Chondrocyte (in vitro differentiated cells): ENCODE measurements at regions not wholly inside any gene's neighbourhood (a gene's known extent, or its start where the extent isn't known, plus 50 kb on each side); places are given as distances from the start of the nearest gene placed in this dataset.

ENCODE experiments used
- DNase-seq: peaks from one replicate; pipeline ENCODE4 v3.0.0; 2021; ENCODE audit warnings: mixed read lengths, low spot score
- H3K27ac Mint-ChIP-seq: one replicate; pipeline ENCODE4 v1.8.0; 2021; ENCODE audit warnings: mild to moderate bottlenecking, moderate library complexity, mixed read lengths; ENCODE audit not compliant: unreplicated experiment
- H3K27me3 Mint-ChIP-seq: 2 replicates; pipeline ENCODE4 v1.8.0; 2021; ENCODE audit warnings: low read depth, mixed read lengths
- H3K36me3 Mint-ChIP-seq: 2 replicates; pipeline ENCODE4 v1.8.0; 2021; ENCODE audit warnings: low read depth, mixed read lengths
- H3K4me1 Mint-ChIP-seq: 2 replicates; pipeline ENCODE4 v1.8.0; 2021; ENCODE audit warnings: low read depth, mild to moderate bottlenecking, mixed read lengths
- H3K4me3 Mint-ChIP-seq: one replicate; pipeline ENCODE4 v1.8.0; 2021; ENCODE audit warnings: mild to moderate bottlenecking, moderate library complexity, mixed read lengths; ENCODE audit not compliant: unreplicated experiment
- H3K9me3 Mint-ChIP-seq: 2 replicates; pipeline ENCODE4 v1.8.0; 2021; ENCODE audit warnings: low read depth, mixed read lengths
- CTCF ChIP-seq: fragments of 200-600 bp; sonication (generic); IDR thresholded peaks from 2 replicates; pipeline ENCODE4 v1.5.0; 2021; ENCODE audit warnings: antibody characterized with exemption, mild to moderate bottlenecking, moderate library complexity

- Mint-ChIP-seq H3K27ac (peak overlapping the region; percentile 2), H3K4me1 (peaks cover 54% of the 10 kb centered on the region), H3K36me3 (peaks cover 3% of the 10 kb centered on the region), H3K27me3 (no peaks in the 10 kb centered on the region), H3K4me3 (no peak overlapping the region), H3K9me3 (peaks cover 15% of the 10 kb centered on the region)
- no peak for DNase-seq
- TF ChIP-seq CTCF, result no peak
Observed at GRCh38 chrX:10051866-10052480, 84.8 kb downstream of the CLDN34 start.

GRCh38 chrX:10052906-10053625 lies 85.9 kb downstream of the CLDN34 start:
- Mint-ChIP-seq H3K4me1 (peaks cover 47% of the 10 kb centered on the region), H3K36me3 (peaks cover 3% of the 10 kb centered on the region), H3K9me3 (peaks cover 15% of the 10 kb centered on the region), H3K4me3 (no peak overlapping the region), H3K27me3 (no peaks in the 10 kb centered on the region), H3K27ac (no peak overlapping the region)
- TF ChIP-seq CTCF, result no peak
- no peak for DNase-seq

DNA sequence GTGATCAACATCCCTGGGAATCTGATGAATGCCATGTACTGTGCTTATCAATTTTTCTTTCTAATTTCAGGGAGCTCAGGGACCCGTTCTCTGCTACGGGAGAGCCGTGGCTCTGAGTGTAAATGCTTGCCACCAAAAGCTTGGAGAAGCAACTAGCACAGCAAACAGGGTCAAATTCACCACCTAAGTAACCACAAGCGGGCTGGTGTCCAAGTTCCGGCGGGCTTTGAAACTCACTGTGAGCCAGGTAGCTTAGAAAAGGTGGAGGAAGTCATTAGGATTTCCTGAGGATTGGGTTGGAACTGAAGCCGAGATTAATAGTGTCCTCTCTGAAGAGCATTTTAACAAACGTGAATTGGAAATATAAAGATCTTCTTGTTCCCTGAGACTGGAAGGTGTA lies 87.2 kb downstream of the CLDN34 start:
- Mint-ChIP-seq H3K4me3 (no peak overlapping the region), H3K27ac (no peak overlapping the region), H3K9me3 (peaks cover 22% of the 10 kb centered on the region), H3K27me3 (no peaks in the 10 kb centered on the region), H3K4me1 (peaks cover 39% of the 10 kb centered on the region), H3K36me3 (peaks cover 3% of the 10 kb centered on the region)
- no peak for TF ChIP-seq CTCF
- no peak for DNase-seq

- TF ChIP-seq CTCF, result no peak
Observed at GRCh38 chrX:10055430-10055829, 88.3 kb downstream of the CLDN34 start.

DNA sequence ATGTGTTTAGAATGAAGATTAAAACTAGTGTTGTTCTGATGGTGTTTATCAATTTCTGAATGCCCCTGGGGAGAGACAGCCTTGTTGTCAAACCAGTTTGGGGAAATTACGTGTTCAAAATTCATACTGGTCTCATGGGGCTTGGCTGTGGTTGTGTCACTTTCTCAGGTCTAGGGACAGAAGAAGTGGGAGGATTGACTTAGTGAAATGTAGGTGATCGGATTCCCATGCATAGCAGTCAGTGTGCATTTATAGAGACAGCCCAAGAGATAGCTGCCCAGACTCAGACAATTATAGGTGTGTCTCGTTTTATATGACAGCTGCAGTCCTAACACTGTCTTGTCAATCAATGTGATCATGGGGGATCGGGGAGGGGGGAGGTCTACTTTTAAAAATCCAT lies 94.4 kb upstream of the CLCN4 start:
- Mint-ChIP-seq H3K27ac (no peak overlapping the region), H3K4me1 (no peaks in the 10 kb centered on the region), H3K4me3 (no peak overlapping the region), H3K36me3 (peaks cover 8% of the 10 kb centered on the region), H3K9me3 (peaks cover 12% of the 10 kb centered on the region), H3K27me3 (no peaks in the 10 kb centered on the region)
- no peak for DNase-seq
- TF ChIP-seq CTCF, result no peak

More at GRCh38 chrX:10055430-10055829, 88.3 kb downstream of the CLDN34 start:
- no peak for DNase-seq
- Mint-ChIP-seq H3K36me3 (peaks cover 3% of the 10 kb centered on the region), H3K27ac (no peak overlapping the region), H3K27me3 (no peaks in the 10 kb centered on the region), H3K4me3 (no peak overlapping the region), H3K4me1 (peaks cover 28% of the 10 kb centered on the region), H3K9me3 (peaks cover 22% of the 10 kb centered on the region)
